ENCODE measurements at regions not wholly inside any gene's neighbourhood (a gene's known extent, or its start where the extent isn't known, plus 50 kb on each side); places are given as distances from the start of the nearest gene placed in this dataset.

DNA sequence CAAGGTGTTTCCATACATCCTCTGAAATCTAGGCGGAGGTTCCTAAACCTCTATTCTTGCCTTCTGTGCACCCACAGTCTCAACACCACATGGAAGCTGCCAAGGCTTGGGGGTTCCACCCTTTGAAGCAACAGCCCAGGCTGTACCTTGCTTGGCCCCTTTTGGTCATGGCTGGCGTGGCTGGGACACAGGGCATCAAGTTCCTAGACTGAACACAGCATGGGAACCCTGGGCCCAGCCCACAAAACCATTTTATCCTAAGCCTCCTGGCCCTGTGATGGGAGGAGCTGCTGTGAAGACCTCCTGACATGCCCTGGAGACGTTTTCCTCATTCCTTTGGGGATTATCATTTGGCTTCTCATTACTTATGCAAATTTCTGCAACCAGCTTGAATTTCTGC lies 739.0 kb upstream of the NECTIN3 start:
- WGBS, result 83% methylated on average over 3 of the region's 3 CpGs
- no peak for DNase-seq (ENCODE audit: low spot score)
- Histone ChIP-seq H3K4me3 (ENCODE audit: low read depth in 1 of 3, low read length in 3 of 3) (no peak overlapping the region), H3K4me1 (ENCODE audit: control insufficient read depth in 4 of 4, insufficient read depth in 4 of 4, low read length in 3 of 4) (no peaks in the 10 kb centered on the region), H3K9me3 (ENCODE audit: control insufficient read depth in 4 of 4, low read length in 3 of 4) (no peaks in the 10 kb centered on the region), H3K9ac (ENCODE audit: low read depth in 1 of 2, low read length in 2 of 2) (no peak overlapping the region), H3K27ac (ENCODE audit: low read depth in 1 of 2, low read length in 2 of 2) (no peak overlapping the region), H3K27me3 (ENCODE audit: control insufficient read depth in 4 of 4, insufficient read depth in 4 of 4, low read length in 3 of 4) (no peaks in the 10 kb centered on the region), H3K36me3 (ENCODE audit: control insufficient read depth in 4 of 4, insufficient read depth in 3 of 4, low read depth in 1 of 4, low read length in 3 of 4) (no peaks in the 10 kb centered on the region)
- TF ChIP-seq GABPA (IDR thresholded peaks at IDR 0.05 in 1 of 2, conservative IDR thresholded peaks at IDR 0.05 in 1 of 2), result no peak
- no peak for TF ChIP-seq TAF1 (conservative IDR thresholded peaks at IDR 0.05)
- no peak for TF ChIP-seq HNF4G (IDR thresholded peaks at IDR 0.05)
- TF ChIP-seq, protein P1, sequence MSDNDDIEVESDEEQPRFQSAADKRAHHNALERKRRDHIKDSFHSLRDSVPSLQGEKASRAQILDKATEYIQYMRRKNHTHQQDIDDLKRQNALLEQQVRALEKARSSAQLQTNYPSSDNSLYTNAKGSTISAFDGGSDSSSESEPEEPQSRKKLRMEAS (IDR thresholded peaks at IDR 0.05), result no peak
- TF ChIP-seq NR2F2 (IDR thresholded peaks at IDR 0.05), result no peak
- TF ChIP-seq REST (IDR thresholded peaks at IDR 0.05), result no peak
- no peak for TF ChIP-seq RXRA (IDR thresholded peaks at IDR 0.05)
- no peak for TF ChIP-seq RAD21 (IDR thresholded peaks at IDR 0.05)
- no peak for TF ChIP-seq SP1 (IDR thresholded peaks at IDR 0.05)
- no peak for TF ChIP-seq HNF4A (conservative IDR thresholded peaks at IDR 0.05)
- TF ChIP-seq, protein P2, sequence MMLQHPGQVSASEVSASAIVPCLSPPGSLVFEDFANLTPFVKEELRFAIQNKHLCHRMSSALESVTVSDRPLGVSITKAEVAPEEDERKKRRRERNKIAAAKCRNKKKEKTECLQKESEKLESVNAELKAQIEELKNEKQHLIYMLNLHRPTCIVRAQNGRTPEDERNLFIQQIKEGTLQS (IDR thresholded peaks at IDR 0.05), result no peak

GRCh38 chr3:110341047-110341446 lies 730.6 kb upstream of the NECTIN3 start:
- H3K9ac ChIP-seq (ENCODE audit: low read depth in 1 of 2, low read length in 2 of 2), result no peak overlapping the region
- DNase-seq (ENCODE audit: low spot score), result no peak
- no peaks in the 10 kb centered on the region for H3K36me3 ChIP-seq (ENCODE audit: control insufficient read depth in 4 of 4, insufficient read depth in 3 of 4, low read depth in 1 of 4, low read length in 3 of 4)
- TF ChIP-seq SP1 (IDR thresholded peaks at IDR 0.05) (no peak), TAF1 (conservative IDR thresholded peaks at IDR 0.05) (no peak), RXRA (IDR thresholded peaks at IDR 0.05) (no peak), FOXA2 (IDR thresholded peaks at IDR 0.05) (no peak), FOXA1 (IDR thresholded peaks at IDR 0.05) (no peak), EGR1 (IDR thresholded peaks at IDR 0.05; ENCODE audit: low read depth in 2 of 2) (no peak), YY1 (IDR thresholded peaks at IDR 0.05) (no peak), GABPA (IDR thresholded peaks at IDR 0.05 in 1 of 2, conservative IDR thresholded peaks at IDR 0.05 in 1 of 2) (no peak), JUND (IDR thresholded peaks at IDR 0.05) (no peak), NR2F2 (IDR thresholded peaks at IDR 0.05) (no peak), REST (IDR thresholded peaks at IDR 0.05) (no peak), RAD21 (IDR thresholded peaks at IDR 0.05) (no peak), HNF4G (IDR thresholded peaks at IDR 0.05) (no peak), HNF4A (conservative IDR thresholded peaks at IDR 0.05) (no peak), CTCF (IDR thresholded peaks at IDR 0.05; ENCODE audit: low read depth, low read length, missing input control) (no peak)
- TF ChIP-seq, protein P1 (IDR thresholded peaks at IDR 0.05), result no peak
- TF ChIP-seq, protein P2 (IDR thresholded peaks at IDR 0.05), result no peak
- peaks cover 0 to 8% (median 0%) of the 10 kb centered on the region in 4 donors for H3K4me1 ChIP-seq (ENCODE audit: control insufficient read depth in 4 of 4, insufficient read depth in 4 of 4, low read length in 3 of 4)
- WGBS, result 91% methylated on average over 2 of the region's 2 CpGs
- no peaks in the 10 kb centered on the region for H3K9me3 ChIP-seq (ENCODE audit: control insufficient read depth in 4 of 4, low read length in 3 of 4)
- no peak overlapping the region for H3K4me3 ChIP-seq (ENCODE audit: low read depth in 1 of 3, low read length in 3 of 3)
- no peak overlapping the region for H3K27ac ChIP-seq (ENCODE audit: low read depth in 1 of 2, low read length in 2 of 2)
- no peaks in the 10 kb centered on the region for H3K27me3 ChIP-seq (ENCODE audit: control insufficient read depth in 4 of 4, insufficient read depth in 4 of 4, low read length in 3 of 4)
